A673 (cell line): ENCODE measurements at regions not wholly inside any gene's neighbourhood (a gene's known extent, or its start where the extent isn't known, plus 50 kb on each side); places are given as distances from the start of the nearest gene placed in this dataset.
A peak's percentile ranks its signal among the peaks of the same experiment; 100 is the strongest.

Experiments
- BruUV-seq: library from RNA; stranded (reverse); fragments of 400-500 nt; replicated peaks from 2 replicates; lab custom pipeline; 2021; lab: Mats Ljungman, UMichigan
- CTCF ChIA-PET: fragments of 300-600 bp; sonication (Branson Sonifier 250); formaldehyde crosslinking; loops from one replicate; lab custom pipeline; 2022; ENCODE audit warnings: antibody characterized with exemption; lab: Charles Lee
- POLR2A ChIA-PET: fragments of 300-600 bp; sonication (Branson Sonifier 250); formaldehyde crosslinking; loops from one replicate; lab custom pipeline; 2022; ENCODE audit warnings: antibody characterized with exemption; ENCODE audit not compliant: low non-redundant PET; lab: Charles Lee
- DNase-seq: peaks from one replicate; pipeline ENCODE4 v3.0.0-alpha.2; 2015; ENCODE audit warnings: low spot score
- H3K27ac ChIP-seq: fragments of 200-600 bp; sonication (generic); 2 replicates; pipeline ENCODE4 v1.5.1; 2016; ENCODE audit warnings: mixed run types, low read depth, mild to moderate bottlenecking, mixed read lengths, antibody characterized with exemption, low read length; ENCODE audit not compliant: poor library complexity, severe bottlenecking
- H3K27me3 ChIP-seq: fragments of 200-600 bp; sonication (generic); replicated peaks from 2 replicates; pipeline ENCODE4 v1.6.1; 2017; ENCODE audit warnings: mixed run types, low read depth, mild to moderate bottlenecking, mixed read lengths, antibody characterized with exemption, low read length; ENCODE audit not compliant: insufficient read depth, poor library complexity
- H3K36me3 ChIP-seq: fragments of 200-600 bp; sonication (generic); 2 replicates; pipeline ENCODE4 v1.6.1; 2016; ENCODE audit warnings: mixed run types, mild to moderate bottlenecking, mixed read lengths, antibody characterized with exemption, low read length; ENCODE audit not compliant: insufficient read depth, poor library complexity, severe bottlenecking
- H3K4me1 ChIP-seq: fragments of 200-600 bp; sonication (generic); 2 replicates; pipeline ENCODE4 v1.6.1; 2017; ENCODE audit warnings: mixed run types, mild to moderate bottlenecking, mixed read lengths, antibody characterized with exemption, low read length; ENCODE audit not compliant: insufficient read depth, poor library complexity, severe bottlenecking
- H3K4me3 ChIP-seq: fragments of 200-600 bp; sonication (generic); 2 replicates; pipeline ENCODE4 v1.5.1; 2016; ENCODE audit warnings: low read depth, mixed run types, mild to moderate bottlenecking, mixed read lengths, low read length; ENCODE audit not compliant: poor library complexity, severe bottlenecking
- H3K9me3 ChIP-seq: fragments of 200-600 bp; sonication (generic); 2 replicates; pipeline ENCODE4 v1.6.1; 2016; ENCODE audit warnings: mixed run types, low read depth, mild to moderate bottlenecking, mixed read lengths, antibody characterized with exemption, low read length; ENCODE audit not compliant: poor library complexity, severe bottlenecking
- CTCF ChIP-seq: fragments of 300-800, 200-600 bp; sonication (generic); conservative IDR thresholded peaks from 2 replicates; pipeline ENCODE4 v1.5.1; 2017; ENCODE audit warnings: low read depth, mild to moderate bottlenecking, antibody characterized with exemption, low read length, moderate library complexity, mixed read lengths
- EZH2 ChIP-seq: fragments of 200-600 bp; sonication (generic); IDR thresholded peaks from 2 replicates; pipeline ENCODE4 v1.6.1; 2017; ENCODE audit warnings: borderline replicate concordance, low read depth, mild to moderate bottlenecking, mixed read lengths, antibody characterized with exemption, low read length; ENCODE audit not compliant: poor library complexity, severe bottlenecking
- intact Hi-C: fragments of 100-400 bp; cut with micrococcal nuclease; formaldehyde crosslinking; loops from one replicate; pipeline ENCODE4 v1.10.0; 2022; ENCODE audit not compliant: unreplicated experiment

GRCh38 chr20:2203436-2203835 is 92.4 kb upstream of the TGM3 start:
- TF ChIP-seq CTCF (no peak), EZH2 (no peak)
- CTCF ChIA-PET: no interaction called here
- no peak overlapping the region for H3K27ac ChIP-seq
- intact Hi-C loops: no loop called here
- POLR2A ChIA-PET: no interaction called here
- H3K27me3 ChIP-seq: peaks cover 4% of the 10 kb centered on the region
- H3K4me1 ChIP-seq: no peaks in the 10 kb centered on the region
- H3K9me3 ChIP-seq: no peaks in the 10 kb centered on the region
- DNase-seq: no peak
- no TSS peak for BruUV-seq
- no peaks in the 10 kb centered on the region for H3K36me3 ChIP-seq
- H3K4me3 ChIP-seq: no peak overlapping the region

GRCh38 chr20:2204021-2204420 is 91.8 kb upstream of the TGM3 start:
- no peak overlapping the region for H3K27ac ChIP-seq
- peaks cover 4% of the 10 kb centered on the region for H3K27me3 ChIP-seq
- H3K4me3 ChIP-seq: no peak overlapping the region
- H3K36me3 ChIP-seq: no peaks in the 10 kb centered on the region
- H3K9me3 ChIP-seq: no peaks in the 10 kb centered on the region
- intact Hi-C loops: no loop called here
- DNase-seq: no peak
- no TSS peak for BruUV-seq
- TF ChIP-seq CTCF (no peak), EZH2 (no peak)
- CTCF ChIA-PET: no interaction called here
- POLR2A ChIA-PET: no interaction called here
- no peaks in the 10 kb centered on the region for H3K4me1 ChIP-seq

GRCh38 chr20:2206957-2207769 is 88.6 kb upstream of the TGM3 start:
- H3K27me3 ChIP-seq: peaks cover 4% of the 10 kb centered on the region
- H3K36me3 ChIP-seq: no peaks in the 10 kb centered on the region
- ChIA-PET CTCF (interaction anchor here (0.5 to 1.8 kb wide), 9 partner anchors 18 to 444 kb away, joined by 3 to 13 read pairs (median 3); no protein-coding TSS in a partner anchor), POLR2A (no interaction called here)
- no peaks in the 10 kb centered on the region for H3K4me1 ChIP-seq
- no peak overlapping the region for H3K27ac ChIP-seq
- DNase-seq: peak; percentile 77
- no peaks in the 10 kb centered on the region for H3K9me3 ChIP-seq
- intact Hi-C loops: loop anchor here (5.0 kb wide), 2 partner anchors 195 to 245 kb away; no protein-coding TSS in a partner anchor
- BruUV-seq: no TSS peak
- TF ChIP-seq CTCF (peak; percentile 82), EZH2 (no peak)
- peak overlapping the region; percentile 59 for H3K4me3 ChIP-seq
